Stimulated activated CD4-positive, alpha-beta T cell treated with anti-CD3 and anti-CD28 coated beads, Interleukin-1b, Interleukin-23, amount 100 ng/mL, for 4 hours (primary cell): ENCODE measurements at regions not wholly inside any gene's neighbourhood (a gene's known extent, or its start where the extent isn't known, plus 50 kb on each side); places are given as distances from the start of the nearest gene placed in this dataset.

ENCODE experiments used
- DNase-seq, 2 donors: peaks; one replicate each; pipeline ENCODE4 v3.0.0-alpha.2; 2020; ENCODE audit warnings: low read depth in 2 of 2

GRCh38 chr4:158007566-158007965, 165.3 kb downstream of the GASK1B start:
- no peak for DNase-seq

GRCh38 chr4:158006990-158007389, 165.8 kb downstream of the GASK1B start:
- DNase-seq: no peak

- no peak for DNase-seq
These were observed 167.8 kb downstream of the GASK1B start for GRCh38 chr4:158005021-158005420.

- no peak for DNase-seq
These were observed 168.7 kb downstream of the GASK1B start for GRCh38 chr4:158004101-158004500.

GRCh38 chr4:158003212-158003611, 169.6 kb downstream of the GASK1B start:
- no peak for DNase-seq

GRCh38 chr4:158002173-158002572, 170.7 kb downstream of the GASK1B start:
- DNase-seq: no peak

GRCh38 chr4:158001756-158002155, 171.1 kb downstream of the GASK1B start:
- DNase-seq: no peak

GRCh38 chr4:157999723-158000122, 173.1 kb downstream of the GASK1B start:
- DNase-seq: no peak

- DNase-seq: no peak
These were observed 175.5 kb downstream of the GASK1B start for GRCh38 chr4:157997296-157997695.

- no peak for DNase-seq
These were observed 176.5 kb downstream of the GASK1B start for GRCh38 chr4:157996061-157997028.

GRCh38 chr4:157994863-157995262, 178.0 kb downstream of the GASK1B start:
- no peak for DNase-seq

GRCh38 chr4:157992948-157993839, 179.6 kb downstream of the GASK1B start:
- no peak for DNase-seq

- peak in 1 of 2 donors; percentile 15 for DNase-seq
These were observed 180.7 kb downstream of the GASK1B start for GRCh38 chr4:157992038-157992705.

- no peak for DNase-seq
These were observed 184.2 kb downstream of the GASK1B start for GRCh38 chr4:157988641-157989040.

- DNase-seq: no peak
These were observed 188.4 kb downstream of the GASK1B start for GRCh38 chr4:157984285-157984911.

GRCh38 chr4:157983300-157983699, 189.5 kb downstream of the GASK1B start:
- DNase-seq: no peak

GRCh38 chr4:157980158-157980557, 192.7 kb downstream of the GASK1B start:
- no peak for DNase-seq

GRCh38 chr4:157978680-157979361, 194.0 kb downstream of the GASK1B start:
- peak; percentile 7 to 10 for DNase-seq

GRCh38 chr4:157977086-157977485, 195.7 kb downstream of the GASK1B start:
- DNase-seq: no peak

- no peak for DNase-seq
These were observed 199.5 kb downstream of the GASK1B start for GRCh38 chr4:157973297-157973696.

GRCh38 chr4:157964463-157964862, 208.4 kb downstream of the GASK1B start:
- no peak for DNase-seq
